ENCODE measurements at regions not wholly inside any gene's neighbourhood (a gene's known extent, or its start where the extent isn't known, plus 50 kb on each side); places are given as distances from the start of the nearest gene placed in this dataset.

DNA sequence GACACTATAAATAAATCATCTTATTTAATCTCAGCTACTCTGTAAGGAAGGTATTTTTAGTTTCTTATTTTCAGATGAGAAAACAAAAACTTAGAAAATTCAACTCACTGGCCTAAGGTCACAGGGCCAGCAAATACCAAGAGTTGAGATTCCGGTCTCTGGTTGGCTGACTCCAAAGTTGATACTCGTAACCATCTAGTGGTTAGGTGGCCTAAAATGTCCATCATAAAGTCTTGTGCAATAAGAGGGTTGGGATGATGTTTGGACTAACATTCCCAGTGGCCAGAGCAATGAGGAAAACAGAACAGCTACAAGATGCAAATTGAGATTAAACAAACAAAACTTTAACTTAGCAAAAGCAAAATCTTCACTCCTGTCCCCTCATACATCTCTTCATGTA lies 360.3 kb downstream of the FIGN start:
- no peaks in the 10 kb centered on the region for H3K36me3 ChIP-seq (ENCODE audit: insufficient read depth, low read length)
- H2AFZ ChIP-seq (ENCODE audit: low read length) = no peak overlapping the region
- no peaks in the 10 kb centered on the region for H3K9me2 ChIP-seq (ENCODE audit: low read depth, low read length)
- no peak overlapping the region for H3K9ac ChIP-seq (ENCODE audit: low read length)
- no peak overlapping the region for H3K4me3 ChIP-seq (ENCODE audit: low read depth, low read length, poor library complexity, severe bottlenecking)
- H4K20me1 ChIP-seq (ENCODE audit: insufficient read depth, low read length) = no peaks in the 10 kb centered on the region
- no peaks in the 10 kb centered on the region for H3K4me1 ChIP-seq (ENCODE audit: insufficient read depth, low read length, severe bottlenecking)
- H3K27me3 ChIP-seq (ENCODE audit: insufficient read depth, low read length) = no peaks in the 10 kb centered on the region
- no peak for TF ChIP-seq EZH2 (IDR thresholded peaks at IDR 0.05; ENCODE audit: borderline replicate concordance, low read length)
- TF ChIP-seq, protein P1, sequence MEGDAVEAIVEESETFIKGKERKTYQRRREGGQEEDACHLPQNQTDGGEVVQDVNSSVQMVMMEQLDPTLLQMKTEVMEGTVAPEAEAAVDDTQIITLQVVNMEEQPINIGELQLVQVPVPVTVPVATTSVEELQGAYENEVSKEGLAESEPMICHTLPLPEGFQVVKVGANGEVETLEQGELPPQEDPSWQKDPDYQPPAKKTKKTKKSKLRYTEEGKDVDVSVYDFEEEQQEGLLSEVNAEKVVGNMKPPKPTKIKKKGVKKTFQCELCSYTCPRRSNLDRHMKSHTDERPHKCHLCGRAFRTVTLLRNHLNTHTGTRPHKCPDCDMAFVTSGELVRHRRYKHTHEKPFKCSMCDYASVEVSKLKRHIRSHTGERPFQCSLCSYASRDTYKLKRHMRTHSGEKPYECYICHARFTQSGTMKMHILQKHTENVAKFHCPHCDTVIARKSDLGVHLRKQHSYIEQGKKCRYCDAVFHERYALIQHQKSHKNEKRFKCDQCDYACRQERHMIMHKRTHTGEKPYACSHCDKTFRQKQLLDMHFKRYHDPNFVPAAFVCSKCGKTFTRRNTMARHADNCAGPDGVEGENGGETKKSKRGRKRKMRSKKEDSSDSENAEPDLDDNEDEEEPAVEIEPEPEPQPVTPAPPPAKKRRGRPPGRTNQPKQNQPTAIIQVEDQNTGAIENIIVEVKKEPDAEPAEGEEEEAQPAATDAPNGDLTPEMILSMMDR (IDR thresholded peaks at IDR 0.05; ENCODE audit: low read length) = no peak
- H3F3A ChIP-seq (ENCODE audit: insufficient read depth, low read length) = no peaks in the 10 kb centered on the region
- H3K79me2 ChIP-seq (ENCODE audit: insufficient read depth, low read length) = no peaks in the 10 kb centered on the region
- H3K27ac ChIP-seq (ENCODE audit: low read depth, low read length, poor library complexity, severe bottlenecking) = no peak overlapping the region
- no peaks in the 10 kb centered on the region for H3K9me3 ChIP-seq (ENCODE audit: low read length)
- H3K4me2 ChIP-seq (ENCODE audit: low read length) = no peak overlapping the region

DNA sequence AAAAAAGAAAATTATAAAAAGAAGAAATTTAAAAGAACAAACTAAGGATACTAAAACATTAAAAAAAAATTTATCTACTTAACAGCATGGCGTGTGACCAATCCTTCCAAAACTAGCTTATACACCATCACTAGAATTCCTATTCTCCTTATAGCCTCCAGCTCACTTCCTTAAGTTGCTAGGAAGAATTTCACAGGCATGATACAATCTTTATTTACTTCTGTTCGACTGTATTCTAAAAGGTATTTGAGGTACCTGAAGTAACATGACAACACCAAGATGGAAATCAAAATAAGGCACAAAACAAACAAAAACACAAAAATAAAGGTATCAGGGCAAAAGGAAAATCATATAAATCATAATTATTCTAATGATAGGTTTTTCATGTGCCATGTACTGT lies 360.7 kb downstream of the FIGN start:
- Histone ChIP-seq H4K20me1 (ENCODE audit: insufficient read depth, low read length) (no peaks in the 10 kb centered on the region), H3K4me2 (ENCODE audit: low read length) (no peak overlapping the region), H3K9ac (ENCODE audit: low read length) (no peak overlapping the region), H3K27ac (ENCODE audit: low read depth, low read length, poor library complexity, severe bottlenecking) (no peak overlapping the region), H3K9me2 (ENCODE audit: low read depth, low read length) (no peaks in the 10 kb centered on the region), H3K4me1 (ENCODE audit: insufficient read depth, low read length, severe bottlenecking) (no peaks in the 10 kb centered on the region), H3K27me3 (ENCODE audit: insufficient read depth, low read length) (no peaks in the 10 kb centered on the region), H2AFZ (ENCODE audit: low read length) (no peak overlapping the region), H3K79me2 (ENCODE audit: insufficient read depth, low read length) (no peaks in the 10 kb centered on the region), H3K36me3 (ENCODE audit: insufficient read depth, low read length) (no peaks in the 10 kb centered on the region), H3F3A (ENCODE audit: insufficient read depth, low read length) (no peaks in the 10 kb centered on the region), H3K4me3 (ENCODE audit: low read depth, low read length, poor library complexity, severe bottlenecking) (no peak overlapping the region), H3K9me3 (ENCODE audit: low read length) (no peaks in the 10 kb centered on the region)
- TF ChIP-seq, protein P1 (IDR thresholded peaks at IDR 0.05; ENCODE audit: low read length) = no peak
- TF ChIP-seq EZH2 (IDR thresholded peaks at IDR 0.05; ENCODE audit: borderline replicate concordance, low read length) = no peak

DNA sequence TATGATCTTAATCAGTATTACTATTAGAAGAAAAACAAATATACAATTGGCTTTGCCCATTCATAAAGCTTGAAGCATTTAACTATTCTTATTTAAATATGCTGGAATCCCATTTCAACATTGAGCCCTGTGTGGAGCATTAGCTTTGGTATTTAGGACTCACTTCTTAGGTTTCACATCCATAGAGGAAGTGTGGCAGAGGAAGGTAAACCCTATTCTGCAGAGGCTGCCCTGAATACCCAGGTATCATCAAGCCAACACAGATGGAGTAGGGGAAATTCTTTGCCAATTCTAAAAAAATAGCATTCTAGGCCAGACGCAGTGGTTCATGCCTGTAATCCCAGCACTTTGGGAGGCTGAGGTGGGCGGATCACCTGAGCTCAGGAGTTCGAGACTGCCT lies 361.5 kb downstream of the FIGN start:
- Histone ChIP-seq H3K9me3 (ENCODE audit: low read length) (no peaks in the 10 kb centered on the region), H3K4me2 (ENCODE audit: low read length) (no peak overlapping the region), H3K27ac (ENCODE audit: low read depth, low read length, poor library complexity, severe bottlenecking) (no peak overlapping the region), H3K4me1 (ENCODE audit: insufficient read depth, low read length, severe bottlenecking) (no peaks in the 10 kb centered on the region), H3K9ac (ENCODE audit: low read length) (no peak overlapping the region), H3F3A (ENCODE audit: insufficient read depth, low read length) (no peaks in the 10 kb centered on the region), H3K9me2 (ENCODE audit: low read depth, low read length) (no peaks in the 10 kb centered on the region), H3K79me2 (ENCODE audit: insufficient read depth, low read length) (no peaks in the 10 kb centered on the region), H3K36me3 (ENCODE audit: insufficient read depth, low read length) (no peaks in the 10 kb centered on the region), H3K27me3 (ENCODE audit: insufficient read depth, low read length) (no peaks in the 10 kb centered on the region), H2AFZ (ENCODE audit: low read length) (no peak overlapping the region), H4K20me1 (ENCODE audit: insufficient read depth, low read length) (no peaks in the 10 kb centered on the region), H3K4me3 (ENCODE audit: low read depth, low read length, poor library complexity, severe bottlenecking) (no peak overlapping the region)
- TF ChIP-seq, protein P1 (IDR thresholded peaks at IDR 0.05; ENCODE audit: low read length) = no peak
- no peak for TF ChIP-seq EZH2 (IDR thresholded peaks at IDR 0.05; ENCODE audit: borderline replicate concordance, low read length)

Data from OCI-LY1 (cell line).